ENCODE measurements at regions not wholly inside any gene's neighbourhood (a gene's known extent, or its start where the extent isn't known, plus 50 kb on each side); places are given as distances from the start of the nearest gene placed in this dataset.

DNA sequence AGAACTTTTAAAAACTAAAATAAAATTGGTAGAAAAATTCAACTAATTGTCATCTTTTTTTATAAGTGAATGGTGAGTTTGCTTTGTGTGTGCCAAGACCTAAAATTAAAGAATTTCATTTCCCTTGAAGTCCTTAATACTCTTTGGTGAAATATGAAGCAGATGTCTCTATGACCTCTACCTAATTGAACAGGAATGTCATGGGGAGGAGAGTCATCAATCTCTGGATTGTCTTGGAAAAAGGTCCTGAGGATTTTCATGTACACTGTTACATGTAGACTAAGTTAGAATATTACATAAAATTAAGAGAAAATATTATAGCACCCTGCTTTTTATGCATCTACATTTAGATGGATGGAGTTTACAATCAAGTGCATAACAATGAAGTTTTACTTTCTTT is 177.9 kb upstream of the LRP1B start:
- TF ChIP-seq GATA3 (IDR thresholded peaks at IDR 0.05; ENCODE audit: low read depth, low read length) = no peak
- TF ChIP-seq GATA2 (IDR thresholded peaks at IDR 0.05; ENCODE audit: low read depth, low read length) = no peak
